Left lung (tissue), 4 donors: ENCODE measurements at regions not wholly inside any gene's neighbourhood (a gene's known extent, or its start where the extent isn't known, plus 50 kb on each side); places are given as distances from the start of the nearest gene placed in this dataset.

Source experiments
- ATAC-seq: fragments of 200-7000 bp; cut with Tn5 transposase; one replicate; pipeline ENCODE4 v1.9.1; 2020; ENCODE audit warnings: moderate library complexity
- DNase-seq, 4 donors: peaks; one replicate each; pipeline ENCODE4 v3.0.0-alpha.2; 2013 to 2020
- H3K27ac ChIP-seq, 2 donors: fragments of 200-600 bp; sonication (generic) in 1 of 2; one replicate each; pipeline versions ENCODE4 v1.5.0 to v1.8.0; 2020 to 2021
- H3K27me3 ChIP-seq, 2 donors: fragments of 200-600 bp; sonication (generic) in 1 of 2; one replicate each; pipeline versions ENCODE4 v1.5.0 to v1.8.0; 2020 to 2021
- H3K36me3 ChIP-seq, 2 donors: fragments of 200-600 bp; sonication (generic) in 1 of 2; one replicate each; pipeline versions ENCODE4 v1.5.0 to v1.8.0; 2020 to 2021
- H3K4me1 ChIP-seq, 2 donors: fragments of 200-600 bp; one replicate each; pipeline ENCODE4 v1.8.0; 2021
- H3K4me3 ChIP-seq, 2 donors: fragments of 200-600 bp; sonication (generic) in 1 of 2; one replicate each; pipeline versions ENCODE4 v1.5.0 to v1.8.0; 2020 to 2021; ENCODE audit warnings: mild to moderate bottlenecking in 1 of 2
- H3K9me3 ChIP-seq, 2 donors: fragments of 200-600 bp; sonication (generic) in 1 of 2; one replicate each; pipeline versions ENCODE4 v1.5.0 to v1.8.0; 2020 to 2021
- intact Hi-C, 2 donors: fragments of 100-400 bp; cut with DNase I; formaldehyde crosslinking; loops; one replicate each; pipeline versions ENCODE4 v1.11.2 to v1.14.2; 2022
- TF ChIP-seq, protein P1 (sequence below), 2 donors: fragments of 200-600 bp; sonication (generic) in 1 of 2; IDR thresholded peaks; one replicate each; pipeline versions ENCODE4 v1.5.0 to v1.8.0; 2021; ENCODE audit warnings: antibody characterized with exemption in 2 of 2
- donor health status: DM: no; HTN: yes; CAD: no.
- donor health status: DM: no; HTN: no; CAD: no.

DNA sequence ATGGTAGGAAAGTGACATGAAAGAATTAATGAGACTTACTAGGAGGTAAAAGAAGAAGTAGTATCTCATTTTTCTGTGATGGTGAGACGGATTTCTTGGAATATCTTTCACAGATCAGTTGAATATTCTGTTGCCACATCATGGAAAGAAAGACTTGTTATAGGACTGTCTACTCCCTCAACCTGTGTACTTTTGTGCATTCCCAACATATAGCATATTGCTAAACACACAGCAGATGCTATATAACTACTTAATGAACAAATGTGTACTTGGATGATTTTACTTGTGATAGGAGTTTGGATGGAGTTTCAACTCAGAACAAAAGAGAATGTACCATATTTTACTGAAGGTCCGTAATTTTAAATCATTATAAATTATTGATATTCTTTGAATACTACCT, 128.5 kb downstream of the LURAP1L start:
- intact Hi-C loops: no loop called here
- no peak overlapping the region for H3K4me3 ChIP-seq
- H3K9me3 ChIP-seq: peaks cover 0 to 12% of the 10 kb centered on the region in 2 donors
- no peak overlapping the region for H3K27ac ChIP-seq
- H3K27me3 ChIP-seq: no peaks in the 10 kb centered on the region
- DNase-seq (no peak), ATAC-seq (no peak)
- no peaks in the 10 kb centered on the region for H3K36me3 ChIP-seq
- TF ChIP-seq, protein P1, sequence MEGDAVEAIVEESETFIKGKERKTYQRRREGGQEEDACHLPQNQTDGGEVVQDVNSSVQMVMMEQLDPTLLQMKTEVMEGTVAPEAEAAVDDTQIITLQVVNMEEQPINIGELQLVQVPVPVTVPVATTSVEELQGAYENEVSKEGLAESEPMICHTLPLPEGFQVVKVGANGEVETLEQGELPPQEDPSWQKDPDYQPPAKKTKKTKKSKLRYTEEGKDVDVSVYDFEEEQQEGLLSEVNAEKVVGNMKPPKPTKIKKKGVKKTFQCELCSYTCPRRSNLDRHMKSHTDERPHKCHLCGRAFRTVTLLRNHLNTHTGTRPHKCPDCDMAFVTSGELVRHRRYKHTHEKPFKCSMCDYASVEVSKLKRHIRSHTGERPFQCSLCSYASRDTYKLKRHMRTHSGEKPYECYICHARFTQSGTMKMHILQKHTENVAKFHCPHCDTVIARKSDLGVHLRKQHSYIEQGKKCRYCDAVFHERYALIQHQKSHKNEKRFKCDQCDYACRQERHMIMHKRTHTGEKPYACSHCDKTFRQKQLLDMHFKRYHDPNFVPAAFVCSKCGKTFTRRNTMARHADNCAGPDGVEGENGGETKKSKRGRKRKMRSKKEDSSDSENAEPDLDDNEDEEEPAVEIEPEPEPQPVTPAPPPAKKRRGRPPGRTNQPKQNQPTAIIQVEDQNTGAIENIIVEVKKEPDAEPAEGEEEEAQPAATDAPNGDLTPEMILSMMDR (IDR thresholded peaks at IDR 0.05): no peak
- H3K4me1 ChIP-seq: no peaks in the 10 kb centered on the region

GRCh38 chr9:12904261-12905000, 129.6 kb downstream of the LURAP1L start:
- no peak overlapping the region for H3K27ac ChIP-seq
- H3K4me1 ChIP-seq: no peaks in the 10 kb centered on the region
- H3K9me3 ChIP-seq: peaks cover 0 to 9% of the 10 kb centered on the region in 2 donors
- H3K4me3 ChIP-seq: no peak overlapping the region
- TF ChIP-seq, protein P1 (IDR thresholded peaks at IDR 0.05): no peak
- H3K27me3 ChIP-seq: no peaks in the 10 kb centered on the region
- ATAC-seq (no peak), DNase-seq (no peak)
- no peaks in the 10 kb centered on the region for H3K36me3 ChIP-seq
- intact Hi-C loops: no loop called here

- Histone ChIP-seq H3K9me3 (peaks cover 0 to 2% of the 10 kb centered on the region in 2 donors), H3K36me3 (no peaks in the 10 kb centered on the region), H3K27me3 (no peaks in the 10 kb centered on the region), H3K4me1 (no peaks in the 10 kb centered on the region), H3K4me3 (no peak overlapping the region), H3K27ac (no peak overlapping the region)
- ATAC-seq: no peak
- TF ChIP-seq, protein P1 (IDR thresholded peaks at IDR 0.05): no peak
- no peak for DNase-seq
- intact Hi-C loops: no loop called here
These were observed 131.8 kb downstream of the LURAP1L start for GRCh38 chr9:12906646-12907045.

DNA sequence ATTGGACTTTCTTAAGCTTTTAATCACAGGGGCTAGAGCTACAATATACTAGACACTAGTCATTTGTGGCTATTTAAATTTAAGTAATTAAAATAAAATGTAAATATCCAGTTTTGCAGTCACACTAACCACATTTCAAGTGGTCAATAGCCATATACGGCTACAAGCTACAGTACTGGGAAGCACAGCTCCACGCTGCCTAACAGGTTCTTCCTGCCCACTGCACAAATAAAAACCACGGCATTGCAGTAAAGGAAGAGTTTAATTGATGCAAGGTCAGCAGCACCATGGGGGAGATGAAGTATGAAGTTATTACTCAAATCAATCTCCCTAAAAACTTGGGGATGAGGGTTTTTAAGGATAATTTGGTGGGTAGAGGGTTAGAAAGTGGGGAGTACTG, 134.1 kb downstream of the LURAP1L start:
- intact Hi-C loops: no loop called here
- peaks cover 0 to 2% of the 10 kb centered on the region in 2 donors for H3K9me3 ChIP-seq

DNA sequence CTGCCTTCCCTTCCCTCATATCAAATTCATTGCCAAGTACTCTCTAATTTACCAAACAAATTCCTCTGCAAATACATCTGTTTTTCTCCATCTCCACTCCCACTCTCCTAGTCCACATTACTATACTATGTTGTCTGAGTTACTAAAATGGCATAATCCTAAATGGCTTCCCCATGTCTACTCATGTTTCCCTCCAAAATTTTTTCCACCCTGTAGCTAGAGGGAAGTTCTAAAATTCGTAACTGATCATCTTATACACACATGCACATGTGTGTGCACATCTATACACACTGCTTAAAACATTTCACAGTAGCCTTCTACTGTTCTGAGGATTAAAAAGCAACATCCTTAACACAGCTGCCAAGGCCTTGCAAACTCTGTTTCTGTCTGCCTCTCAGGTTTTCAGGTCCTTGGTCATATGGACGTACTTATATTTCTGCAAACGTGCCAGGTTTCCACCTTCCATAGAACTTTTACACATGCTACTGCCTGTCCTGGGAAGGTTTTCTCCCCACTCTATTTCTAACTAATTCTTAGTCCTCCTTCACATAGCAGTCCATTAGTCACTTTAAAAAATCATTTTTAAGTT, 140.6 kb downstream of the LURAP1L start:
- Histone ChIP-seq H3K36me3 (no peaks in the 10 kb centered on the region), H3K27ac (peak overlapping the region in 1 of 2 donors; percentile 10), H3K4me3 (no peak overlapping the region), H3K9me3 (no peaks in the 10 kb centered on the region), H3K27me3 (no peaks in the 10 kb centered on the region), H3K4me1 (no peaks in the 10 kb centered on the region)
- TF ChIP-seq, protein P1 (IDR thresholded peaks at IDR 0.05): no peak
- DNase-seq: no peak
- intact Hi-C loops: no loop called here
- no peak for ATAC-seq

More for the DNA sequence above, 134.1 kb downstream of the LURAP1L start:
- no peaks in the 10 kb centered on the region for H3K36me3 ChIP-seq
- no peaks in the 10 kb centered on the region for H3K4me1 ChIP-seq
- H3K4me3 ChIP-seq: no peak overlapping the region
- ATAC-seq (peak; percentile 42), DNase-seq (peak in 1 of 4 donors; percentile 34)
- TF ChIP-seq, protein P1 (IDR thresholded peaks at IDR 0.05): no peak
- no peak overlapping the region for H3K27ac ChIP-seq
- no peaks in the 10 kb centered on the region for H3K27me3 ChIP-seq
